HepG2 (cell line): ENCODE measurements at regions not wholly inside any gene's neighbourhood (a gene's known extent, or its start where the extent isn't known, plus 50 kb on each side); places are given as distances from the start of the nearest gene placed in this dataset.
A peak's percentile ranks its signal among the peaks of the same experiment; 100 is the strongest.
"Not testable (repeated sequence)": the region's sequence is repeated elsewhere in the genome, so short reads cannot be mapped to it uniquely, and the experiment has no call there.

ENCODE experiments used
- ATAC-seq: fragments of 200-7000 bp; cut with Tn5 transposase; 3 replicates; pipeline ENCODE4 v1.9.1; 2020; ENCODE audit warnings: mild to moderate bottlenecking, moderate library complexity
- BruUV-seq: library from RNA; stranded (reverse); fragments of 400-500 nt; replicated peaks from 2 replicates; lab custom pipeline; 2021; lab: Mats Ljungman, UMichigan
- CTCF ChIA-PET: fragments of 300-600 bp; formaldehyde crosslinking; extraction: SDS; loops from one replicate; lab custom pipeline; 2021; ENCODE audit warnings: low total read pairs, inconsistent platforms, low intra/inter-chr PET ratio; lab: Yijun Ruan, JAX
- POLR2A ChIA-PET: fragments of 350-600 bp; sonication (Branson Sonifier 250); formaldehyde crosslinking; loops from one replicate; lab custom pipeline; 2020; ENCODE audit warnings: antibody characterized with exemption, inconsistent platforms; lab: Yijun Ruan, JAX
- DNase-seq: peaks from one replicate; pipeline ENCODE4 v3.0.0-alpha.2; 2015; ENCODE audit warnings: low spot score
- FAIRE-seq: peaks from 3 replicates; lab custom pipeline; 2011; peaks lifted over from hg19 to GRCh38; lab: Jason Lieb, UNC
- H2AFZ ChIP-seq: one replicate; pipeline ENCODE4 v1.6.1; 2011; ENCODE audit warnings: low read length, inconsistent platforms
- H3K27ac ChIP-seq: fragments of 300-600 bp; 3 replicates; pipeline ENCODE4 v1.8.0; 2011; ENCODE audit warnings: mixed run types, mild to moderate bottlenecking, mixed read lengths, low read length, inconsistent platforms; ENCODE audit not compliant: insufficient read depth; ENCODE audit errors: extremely low read length
- H3K27me3 ChIP-seq, 2 experiments: fragments of 200-600 bp in 1 of 2; 2 replicates in 1 of 2; 3 replicates in 1 of 2; pipeline versions ENCODE4 v1.6.0 to v1.8.0; 2011; ENCODE audit warnings: low read length in 2 of 2, mild to moderate bottlenecking in 2 of 2, moderate library complexity in 2 of 2, inconsistent platforms in 1 of 2; ENCODE audit not compliant: insufficient read depth in 2 of 2, control insufficient read depth in 1 of 2
- H3K36me3 ChIP-seq, 2 experiments: fragments of 200-600 bp in 1 of 2; replicated peaks in 1 of 2; 2 replicates in 1 of 2; 3 replicates in 1 of 2; pipeline versions ENCODE4 v1.5.1 to v1.8.0; 2011; ENCODE audit warnings: low read length in 2 of 2, inconsistent platforms in 1 of 2; ENCODE audit not compliant: insufficient read depth in 2 of 2, control insufficient read depth in 1 of 2
- H3K4me1 ChIP-seq: 2 replicates; pipeline ENCODE4 v1.5.1; 2012; ENCODE audit warnings: low read length, inconsistent platforms; ENCODE audit not compliant: insufficient read depth
- H3K4me2 ChIP-seq: 2 replicates; pipeline ENCODE4 v1.6.0; 2011; ENCODE audit warnings: low read depth, low read length, inconsistent platforms
- H3K4me3 ChIP-seq, 3 experiments: fragments of 200-600 bp in 1 of 3; sonication (generic), shearing (Covaris generic) in 1 of 3; replicated peaks in 1 of 3; 2 replicates each; pipeline ENCODE4 v1.5.1; 2011 to 2016; ENCODE audit warnings: low read length in 3 of 3, inconsistent platforms in 2 of 3, low read depth in 2 of 3, mild to moderate bottlenecking in 2 of 3, control low read depth in 1 of 3, mixed read lengths in 1 of 3; ENCODE audit not compliant: insufficient read depth in 1 of 3
- H3K79me2 ChIP-seq: one replicate; pipeline ENCODE4 v1.6.1; 2011; ENCODE audit warnings: low read length, inconsistent platforms; ENCODE audit not compliant: insufficient read depth
- H3K9ac ChIP-seq: 2 replicates; pipeline ENCODE4 v1.6.0; 2011; ENCODE audit warnings: mild to moderate bottlenecking, low read depth, low read length, inconsistent platforms; ENCODE audit not compliant: insufficient read depth
- H3K9me3 ChIP-seq: 2 replicates; pipeline ENCODE4 v1.5.1; 2012; ENCODE audit warnings: mild to moderate bottlenecking, low read length
- H4K20me1 ChIP-seq: 2 replicates; pipeline ENCODE4 v1.6.0; 2011; ENCODE audit warnings: inconsistent platforms, mild to moderate bottlenecking, low read length, moderate library complexity; ENCODE audit not compliant: insufficient read depth
- EZH2 ChIP-seq: conservative IDR thresholded peaks from 2 replicates; pipeline ENCODE4 v1.6.1; 2012; ENCODE audit warnings: mild to moderate bottlenecking, low read depth, low read length, moderate library complexity
- KDM2A ChIP-seq: sonication (generic); formaldehyde crosslinking; IDR thresholded peaks from 2 replicates; pipeline ENCODE4 v1.4.0; 2020; ENCODE audit warnings: low read depth, missing genetic modification reagents, borderline replicate concordance
- MAX ChIP-seq: IDR thresholded peaks from 2 replicates; pipeline ENCODE4 v1.6.1; 2012; ENCODE audit warnings: inconsistent platforms
- PATZ1 ChIP-seq: sonication (generic); formaldehyde crosslinking; IDR thresholded peaks from 2 replicates; pipeline ENCODE4 v1.4.0; 2020; ENCODE audit warnings: missing genetic modification reagents
- TCF7 ChIP-seq: sonication (generic); IDR thresholded peaks from 2 replicates; pipeline ENCODE4 v1.6.1; 2016; ENCODE audit warnings: antibody characterized with exemption, low read depth
- TFDP1 ChIP-seq: IDR thresholded peaks from 2 replicates; pipeline ENCODE4 v1.6.1; 2016; ENCODE audit warnings: missing compliant biosample characterization, missing genetic modification reagents, borderline replicate concordance
- TFDP2 ChIP-seq: sonication (generic); formaldehyde crosslinking; IDR thresholded peaks from 2 replicates; pipeline ENCODE4 v1.4.0; 2020; ENCODE audit warnings: missing genetic modification reagents
- ZNF143 ChIP-seq: sonication (generic); formaldehyde crosslinking; IDR thresholded peaks from 2 replicates; pipeline ENCODE4 v1.4.0; 2020; ENCODE audit warnings: missing genetic modification reagents
- ZNF687 ChIP-seq: sonication (generic); formaldehyde crosslinking; IDR thresholded peaks from 2 replicates; pipeline ENCODE4 v1.5.1; 2020; ENCODE audit warnings: mild to moderate bottlenecking, missing genetic modification reagents, moderate library complexity
- WGBS: methylation state at CpG from one replicate; pipeline ENCODE4 v1.1.6; 2017; ENCODE audit warnings: low lambda C conversion rate; 5-methylcytosine and 5-hydroxymethylcytosine counted together
- in situ Hi-C: cut with HindIII; loops from 2 replicates; pipeline ENCODE4 v1.10.0; 2017; ENCODE audit warnings: low pct_unique_long_range_greater_than_20kb; ENCODE audit not compliant: extremely low pct_ligation_motif_present
- intact Hi-C: fragments of 100-400 bp; cut with micrococcal nuclease; formaldehyde crosslinking; loops from one replicate; pipeline ENCODE4 v1.10.0; 2022; ENCODE audit not compliant: unreplicated experiment

GRCh38 chr4:1520795-1521576 is 114.7 kb upstream of the NKX1-1 start:
- H4K20me1 ChIP-seq, FAIRE-seq, H3K27ac ChIP-seq, H3K36me3 ChIP-seq, CTCF ChIA-PET, BruUV-seq, H3K4me1 ChIP-seq, POLR2A ChIA-PET, H3K9ac ChIP-seq, intact Hi-C loops, in situ Hi-C loops, H3K79me2 ChIP-seq, H2AFZ ChIP-seq, H3K9me3 ChIP-seq: not testable (repeated sequence)
- peak; percentile 36; the same call in 1 of the 2 replicates for TF ChIP-seq KDM2A
- 0 out of 2 replicates have a peak, but pooled peaks have one; percentile 49 for TF ChIP-seq PATZ1 (CRISPR knock-in tag)
- peak; percentile 32; the same call in 1 of the 2 replicates for TF ChIP-seq MAX
- TF ChIP-seq TCF7 = peak; percentile 26; the same call in 1 of the 2 replicates
- TF ChIP-seq ZNF687 (CRISPR knock-in tag) = peak; percentile 19; the same call in 1 of the 2 replicates
- peak; percentile 18; the same call in 1 of the 2 replicates for TF ChIP-seq ZNF143 (CRISPR knock-in tag)
- TF ChIP-seq EZH2 = peak; percentile 80
- 0 out of 2 replicates have a peak, but pooled peaks have one; percentile 33 for TF ChIP-seq TFDP1 (CRISPR knock-in tag)
- TF ChIP-seq TFDP2 (CRISPR knock-in tag) = 0 out of 2 replicates have a peak, but pooled peaks have one; percentile 35
- ATAC-seq (peak; percentile 64; the same call in 2 of the 3 replicates), DNase-seq (peak; percentile 9)
- H3K4me3 ChIP-seq = peak overlapping the region; percentile 21 to 52 (median 31); a peak in 4 of 6 replicates
- peak overlapping the region; percentile 51; the same call in 1 of the 2 replicates for H3K4me2 ChIP-seq
- H3K27me3 ChIP-seq = peaks cover 14 to 87% of the 10 kb centered on the region in 2 experiments; a peak in 4 of 5 replicates
- 17% methylated on average over 45 of the region's 79 CpGs for WGBS
